ENCODE measurements at regions not wholly inside any gene's neighbourhood (a gene's known extent, or its start where the extent isn't known, plus 50 kb on each side); places are given as distances from the start of the nearest gene placed in this dataset.

GRCh38 chrX:30949554-30949953 is 60.5 kb upstream of the TAB3 start:
- no peak for DNase-seq

- no peak for DNase-seq
Measured at GRCh38 chrX:30948626-30949025, 59.6 kb upstream of the TAB3 start.

GRCh38 chrX:30948051-30948450 is 59.0 kb upstream of the TAB3 start:
- no peak for DNase-seq

GRCh38 chrX:30943984-30944383 is 54.9 kb upstream of the TAB3 start:
- no peak for DNase-seq

GRCh38 chrX:30941898-30942297 is 52.8 kb upstream of the TAB3 start:
- DNase-seq: no peak

GRCh38 chrX:30939928-30940327 is 50.9 kb upstream of the TAB3 start:
- no peak for DNase-seq

All from SHP77 treated with DMSO at 0.1 percent for 48 hours (cell line).